ENCODE measurements at regions not wholly inside any gene's neighbourhood (a gene's known extent, or its start where the extent isn't known, plus 50 kb on each side); places are given as distances from the start of the nearest gene placed in this dataset.

DNA sequence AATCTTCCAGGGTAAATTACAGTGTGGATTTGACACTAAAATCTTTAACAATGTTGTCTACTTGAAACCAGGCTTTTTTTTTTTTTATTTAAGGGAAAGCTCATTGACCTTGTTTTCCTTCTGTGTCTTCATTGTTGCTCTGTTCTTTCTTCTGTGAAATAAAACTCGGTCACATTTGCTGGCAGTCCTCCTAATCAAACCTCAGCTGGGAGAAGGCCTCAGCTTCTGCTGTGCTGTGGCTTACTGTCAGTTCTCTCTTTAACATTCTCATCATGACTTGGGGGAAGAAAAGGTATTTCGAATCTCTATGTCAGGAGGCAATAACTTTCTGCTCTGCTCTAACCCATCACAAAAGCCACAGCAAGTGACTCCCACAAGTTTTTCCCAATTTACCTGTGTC, 268.9 kb downstream of the ZNF608 start:
- H3K4me3 ChIP-seq (ENCODE audit: low read depth, low read length) = no peak overlapping the region

DNA sequence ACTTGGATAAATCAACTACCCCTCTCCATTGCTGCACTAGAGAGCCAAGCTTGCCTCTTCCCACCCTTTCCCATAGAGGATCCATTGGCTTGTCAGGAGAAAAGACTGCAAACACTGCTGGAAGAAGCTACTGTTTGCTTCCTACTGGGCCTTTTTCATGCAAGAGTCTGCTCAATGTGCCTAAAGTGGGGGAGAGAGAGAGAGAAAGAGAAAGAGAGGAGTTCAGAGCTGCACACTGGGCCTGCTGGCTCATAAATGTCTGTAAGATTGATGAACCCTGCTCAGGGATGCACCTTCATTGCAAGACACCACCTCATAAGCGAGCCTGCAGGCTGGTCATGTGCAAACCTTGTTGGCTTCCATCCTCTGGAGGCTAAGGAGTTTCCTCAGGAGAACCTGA, 269.4 kb downstream of the ZNF608 start:
- H3K4me3 ChIP-seq (ENCODE audit: low read depth, low read length) = no peak overlapping the region

GRCh38 chr5:124474528-124475215, 271.8 kb downstream of the ZNF608 start:
- no peak overlapping the region for H3K4me3 ChIP-seq (ENCODE audit: low read depth, low read length)

DNA sequence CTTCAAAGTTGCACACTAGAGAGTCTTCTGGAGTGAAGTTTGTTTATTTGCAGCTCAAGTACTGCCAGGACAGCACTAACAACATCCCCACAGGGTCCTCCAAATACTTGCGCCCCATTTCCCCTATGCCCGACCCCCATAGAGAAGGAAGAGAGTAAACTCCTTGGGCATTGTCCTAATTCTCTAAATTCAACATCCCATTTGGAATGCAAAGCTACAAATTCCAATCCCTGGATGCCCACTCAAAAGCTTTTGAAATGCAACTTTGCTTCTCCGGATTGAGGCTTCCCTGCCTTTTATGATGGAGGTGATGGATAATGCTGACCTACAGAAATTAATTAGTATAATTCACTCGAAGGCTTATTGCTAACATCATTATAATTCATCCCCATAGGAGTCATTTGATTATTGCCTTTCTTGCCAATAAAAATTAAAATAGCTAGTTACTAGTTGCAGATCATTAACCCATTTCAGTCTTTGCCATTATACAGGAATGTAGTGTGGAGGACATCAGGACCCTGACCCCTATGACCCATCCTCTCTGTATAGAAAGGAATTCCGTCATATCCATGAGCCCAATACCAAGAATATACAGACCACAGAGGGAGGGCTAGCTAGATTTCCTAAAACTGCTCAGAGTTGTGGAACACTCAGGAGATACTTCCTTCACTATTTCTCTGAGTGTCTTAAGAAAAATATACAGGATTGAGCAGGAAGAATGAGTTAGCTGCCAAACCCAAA, 277.6 kb downstream of the ZNF608 start:
- no peak overlapping the region for H3K4me3 ChIP-seq (ENCODE audit: low read depth, low read length)

- no peak overlapping the region for H3K4me3 ChIP-seq (ENCODE audit: low read depth, low read length)
Measured at GRCh38 chr5:124467745-124468144, 278.7 kb downstream of the ZNF608 start.

GRCh38 chr5:124466011-124466410, 280.4 kb downstream of the ZNF608 start:
- no peak overlapping the region for H3K4me3 ChIP-seq (ENCODE audit: low read depth, low read length)

DNA sequence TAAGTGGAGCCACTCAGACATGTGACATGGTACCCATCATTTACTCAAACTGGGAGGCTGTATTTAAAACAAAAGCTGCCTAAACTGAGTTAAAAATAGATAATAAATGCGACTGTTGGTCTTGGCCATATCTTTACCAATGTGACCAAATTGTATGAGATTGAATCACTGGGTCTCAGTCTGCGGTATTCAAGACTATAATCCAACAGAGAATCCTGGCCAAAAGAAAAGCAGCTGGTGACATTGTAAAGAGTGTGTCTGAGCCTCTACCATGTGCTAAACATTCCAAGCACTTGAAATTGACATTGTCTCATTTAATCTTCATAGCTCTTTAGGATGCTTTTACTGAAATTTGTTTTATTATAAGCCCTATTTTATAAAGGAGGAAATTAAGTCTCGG, 282.6 kb downstream of the ZNF608 start:
- H3K4me3 ChIP-seq (ENCODE audit: low read depth, low read length) = no peak overlapping the region

DNA sequence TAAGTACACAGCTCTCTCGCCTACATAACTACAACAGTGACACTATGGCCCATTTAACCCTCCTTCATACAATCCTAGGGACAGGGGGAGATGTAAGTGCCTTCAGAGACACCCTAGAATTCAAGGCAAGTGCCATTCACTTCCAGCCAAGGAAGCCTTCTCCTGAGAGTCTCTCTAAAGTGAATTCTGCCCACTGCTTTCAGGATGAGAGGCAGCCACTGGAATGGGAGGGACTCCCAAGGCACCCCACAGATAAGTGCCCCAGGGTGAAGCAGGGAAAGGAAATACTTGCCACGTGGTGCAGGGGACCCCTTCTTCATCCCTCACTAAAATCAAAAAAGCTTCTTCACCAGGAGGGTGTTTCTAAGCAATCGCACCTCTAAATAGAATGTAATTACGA, 283.7 kb downstream of the ZNF608 start:
- H3K4me3 ChIP-seq (ENCODE audit: low read depth, low read length) = no peak overlapping the region

GRCh38 chr5:124461941-124462340, 284.5 kb downstream of the ZNF608 start:
- H3K4me3 ChIP-seq (ENCODE audit: low read depth, low read length) = no peak overlapping the region

DNA sequence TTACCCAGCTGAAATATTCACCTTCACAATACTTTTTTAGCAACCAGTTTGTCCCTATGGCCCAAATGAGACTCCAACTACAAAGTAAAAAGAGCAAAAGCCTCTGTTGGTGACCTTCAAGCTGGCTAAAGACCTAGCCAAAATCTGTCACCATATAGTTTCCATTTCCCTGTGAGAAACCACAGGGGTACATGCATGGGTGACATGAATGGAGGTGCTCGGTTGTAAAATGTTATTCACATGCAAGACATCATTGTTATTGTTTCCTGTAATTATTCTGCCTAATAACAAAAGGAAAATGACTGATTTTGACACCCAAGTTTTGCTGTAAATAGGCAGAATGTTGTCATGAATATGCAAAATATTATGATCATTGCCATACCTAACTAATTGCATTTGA, 285.3 kb downstream of the ZNF608 start:
- no peak overlapping the region for H3K4me3 ChIP-seq (ENCODE audit: low read depth, low read length)

GRCh38 chr5:124460642-124461041, 285.8 kb downstream of the ZNF608 start:
- no peak overlapping the region for H3K4me3 ChIP-seq (ENCODE audit: low read depth, low read length)

DNA sequence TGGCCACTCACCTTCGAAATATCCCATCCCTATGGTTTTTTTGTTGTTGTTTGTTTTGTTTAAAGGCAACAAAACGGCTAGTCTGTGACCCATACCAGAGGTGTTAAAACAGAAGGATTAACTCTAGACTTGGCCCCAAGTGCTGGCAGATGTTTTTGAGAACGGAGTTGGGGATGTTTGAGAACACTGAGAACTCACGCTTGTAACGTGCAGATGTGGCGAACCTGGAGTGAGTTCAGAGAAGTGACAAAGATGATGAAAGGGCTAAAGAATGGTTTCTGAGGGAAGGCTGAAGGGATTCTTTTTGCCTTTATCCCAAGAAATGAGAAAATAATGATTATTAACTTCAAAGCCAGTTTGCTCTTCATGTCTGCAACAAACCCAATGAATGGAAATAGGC, 286.5 kb downstream of the ZNF608 start:
- H3K4me3 ChIP-seq (ENCODE audit: low read depth, low read length) = no peak overlapping the region

- no peak overlapping the region for H3K4me3 ChIP-seq (ENCODE audit: low read depth, low read length)
Measured at GRCh38 chr5:124457901-124458300, 288.5 kb downstream of the ZNF608 start.

DNA sequence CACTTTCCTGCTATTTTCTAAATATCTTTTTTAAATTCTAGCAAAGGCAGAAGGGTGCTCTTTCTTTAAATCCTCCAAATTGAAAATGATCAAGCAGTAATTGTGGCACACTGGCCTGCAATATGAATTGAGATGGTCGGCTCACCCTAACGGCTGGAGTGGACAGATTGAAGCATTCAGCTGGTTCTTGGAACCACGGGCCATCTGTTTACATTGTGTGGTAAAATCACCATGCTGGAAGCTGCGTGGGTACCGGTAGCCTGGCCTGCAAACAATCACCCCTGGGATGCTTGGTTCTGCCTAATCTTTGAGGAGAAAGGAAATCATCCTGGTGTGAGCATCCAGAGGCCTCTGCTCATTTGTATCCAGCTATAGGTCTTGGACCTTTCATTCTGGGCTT, 289.3 kb downstream of the ZNF608 start:
- no peak overlapping the region for H3K4me3 ChIP-seq (ENCODE audit: low read depth, low read length)

GRCh38 chr5:124456249-124456648, 290.2 kb downstream of the ZNF608 start:
- no peak overlapping the region for H3K4me3 ChIP-seq (ENCODE audit: low read depth, low read length)

GRCh38 chr5:124454081-124454480, 292.4 kb downstream of the ZNF608 start:
- H3K4me3 ChIP-seq (ENCODE audit: low read depth, low read length) = no peak overlapping the region

- H3K4me3 ChIP-seq (ENCODE audit: low read depth, low read length) = no peak overlapping the region
Measured at GRCh38 chr5:124453221-124454051, 293.0 kb downstream of the ZNF608 start.

DNA sequence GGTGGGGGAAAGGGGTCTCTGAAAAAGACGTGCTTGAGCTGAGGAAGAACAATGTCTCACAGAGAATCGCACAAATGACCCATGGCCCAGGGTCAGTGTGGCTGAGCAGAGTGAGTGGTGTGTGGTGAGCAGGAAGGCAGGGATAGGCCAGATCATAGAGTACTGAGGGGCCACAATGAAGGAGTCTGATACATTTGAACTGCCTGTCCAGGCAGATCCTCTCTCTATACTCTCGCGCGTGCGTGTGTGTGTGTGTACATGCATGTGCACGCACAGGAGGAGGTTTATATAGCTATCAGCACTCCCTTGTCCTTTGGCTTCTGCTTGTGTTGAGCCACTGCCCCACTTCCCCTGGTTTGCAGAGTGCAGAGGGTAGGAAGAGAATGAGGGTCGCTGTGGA, 294.0 kb downstream of the ZNF608 start:
- no peak overlapping the region for H3K4me3 ChIP-seq (ENCODE audit: low read depth, low read length)

GRCh38 chr5:124451721-124452383, 294.6 kb downstream of the ZNF608 start:
- no peak overlapping the region for H3K4me3 ChIP-seq (ENCODE audit: low read depth, low read length)

DNA sequence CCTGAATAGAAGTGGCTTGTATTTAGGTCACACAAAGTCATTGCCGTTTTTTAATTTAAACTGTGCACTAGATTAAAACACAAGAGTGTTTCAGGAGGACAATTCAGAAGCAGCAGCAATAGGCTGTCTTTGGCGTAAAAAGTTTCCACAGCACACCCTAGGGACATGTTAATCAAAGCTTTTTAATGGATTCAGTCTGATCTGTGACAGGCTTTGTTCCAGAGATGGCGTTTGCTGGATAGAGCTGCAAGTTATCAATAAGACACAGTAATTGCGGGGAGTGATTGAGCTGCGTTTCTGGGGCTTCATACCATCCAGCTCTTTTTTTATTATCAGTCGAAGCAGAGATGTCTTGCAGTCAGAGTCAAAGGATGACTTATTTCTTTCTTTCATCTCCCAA, 300.3 kb downstream of the ZNF608 start:
- H3K4me3 ChIP-seq (ENCODE audit: low read depth, low read length) = no peak overlapping the region

DNA sequence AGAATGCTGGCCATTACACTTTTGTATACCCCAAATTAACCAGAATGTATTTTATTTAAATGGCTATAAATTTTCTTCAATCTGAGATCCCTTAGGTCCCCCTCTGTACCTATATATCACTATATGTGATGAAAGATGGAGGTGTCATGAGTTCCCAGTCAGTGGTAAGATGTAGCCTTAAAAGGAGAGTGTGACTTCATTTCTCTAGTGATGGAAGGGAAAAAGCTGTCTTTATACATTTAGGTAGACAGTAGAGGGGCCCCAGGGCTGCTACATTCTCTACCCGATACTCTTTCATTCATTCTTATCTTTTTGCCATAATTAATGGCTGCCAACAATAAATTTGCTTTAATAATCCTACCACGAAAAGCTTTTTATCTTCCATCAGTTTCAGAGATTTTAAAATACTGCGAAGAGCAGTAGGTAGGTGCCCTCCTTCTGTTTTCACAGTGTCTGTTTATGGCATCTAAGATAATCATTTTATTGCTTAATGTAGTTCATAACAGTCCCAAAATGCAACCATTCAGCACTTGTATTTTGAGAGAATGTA, 301.3 kb downstream of the ZNF608 start:
- no peak overlapping the region for H3K4me3 ChIP-seq (ENCODE audit: low read depth, low read length)
